HepG2 (cell line): ENCODE measurements at regions not wholly inside any gene's neighbourhood (a gene's known extent, or its start where the extent isn't known, plus 50 kb on each side); places are given as distances from the start of the nearest gene placed in this dataset.
A peak's percentile ranks its signal among the peaks of the same experiment; 100 is the strongest.

Source experiments
- ATAC-seq: fragments of 200-7000 bp; cut with Tn5 transposase; 3 replicates; pipeline ENCODE4 v1.9.1; 2020; ENCODE audit warnings: mild to moderate bottlenecking, moderate library complexity
- BruUV-seq: library from RNA; stranded (reverse); fragments of 400-500 nt; replicated peaks from 2 replicates; lab custom pipeline; 2021; lab: Mats Ljungman, UMichigan
- CTCF ChIA-PET: fragments of 300-600 bp; formaldehyde crosslinking; extraction: SDS; loops from one replicate; lab custom pipeline; 2021; ENCODE audit warnings: low total read pairs, inconsistent platforms, low intra/inter-chr PET ratio; lab: Yijun Ruan, JAX
- POLR2A ChIA-PET: fragments of 350-600 bp; sonication (Branson Sonifier 250); formaldehyde crosslinking; loops from one replicate; lab custom pipeline; 2020; ENCODE audit warnings: antibody characterized with exemption, inconsistent platforms; lab: Yijun Ruan, JAX
- DNase-seq: peaks from one replicate; pipeline ENCODE4 v3.0.0-alpha.2; 2015; ENCODE audit warnings: low spot score
- FAIRE-seq: peaks from 3 replicates; lab custom pipeline; 2011; peaks lifted over from hg19 to GRCh38; lab: Jason Lieb, UNC
- H2AFZ ChIP-seq: one replicate; pipeline ENCODE4 v1.6.1; 2011; ENCODE audit warnings: low read length, inconsistent platforms
- H3K27ac ChIP-seq: fragments of 300-600 bp; 3 replicates; pipeline ENCODE4 v1.8.0; 2011; ENCODE audit warnings: mixed run types, mild to moderate bottlenecking, mixed read lengths, low read length, inconsistent platforms; ENCODE audit not compliant: insufficient read depth; ENCODE audit errors: extremely low read length
- H3K27me3 ChIP-seq, 2 experiments: fragments of 200-600 bp in 1 of 2; 2 replicates in 1 of 2; 3 replicates in 1 of 2; pipeline versions ENCODE4 v1.6.0 to v1.8.0; 2011; ENCODE audit warnings: low read length in 2 of 2, mild to moderate bottlenecking in 2 of 2, moderate library complexity in 2 of 2, inconsistent platforms in 1 of 2; ENCODE audit not compliant: insufficient read depth in 2 of 2, control insufficient read depth in 1 of 2
- H3K36me3 ChIP-seq, 2 experiments: fragments of 200-600 bp in 1 of 2; replicated peaks in 1 of 2; 2 replicates in 1 of 2; 3 replicates in 1 of 2; pipeline versions ENCODE4 v1.5.1 to v1.8.0; 2011; ENCODE audit warnings: low read length in 2 of 2, inconsistent platforms in 1 of 2; ENCODE audit not compliant: insufficient read depth in 2 of 2, control insufficient read depth in 1 of 2
- H3K4me1 ChIP-seq: 2 replicates; pipeline ENCODE4 v1.5.1; 2012; ENCODE audit warnings: low read length, inconsistent platforms; ENCODE audit not compliant: insufficient read depth
- H3K4me2 ChIP-seq: 2 replicates; pipeline ENCODE4 v1.6.0; 2011; ENCODE audit warnings: low read depth, low read length, inconsistent platforms
- H3K4me3 ChIP-seq, 3 experiments: fragments of 200-600 bp in 1 of 3; sonication (generic), shearing (Covaris generic) in 1 of 3; replicated peaks in 1 of 3; 2 replicates each; pipeline ENCODE4 v1.5.1; 2011 to 2016; ENCODE audit warnings: low read length in 3 of 3, inconsistent platforms in 2 of 3, low read depth in 2 of 3, mild to moderate bottlenecking in 2 of 3, control low read depth in 1 of 3, mixed read lengths in 1 of 3; ENCODE audit not compliant: insufficient read depth in 1 of 3
- H3K79me2 ChIP-seq: one replicate; pipeline ENCODE4 v1.6.1; 2011; ENCODE audit warnings: low read length, inconsistent platforms; ENCODE audit not compliant: insufficient read depth
- H3K9ac ChIP-seq: 2 replicates; pipeline ENCODE4 v1.6.0; 2011; ENCODE audit warnings: mild to moderate bottlenecking, low read depth, low read length, inconsistent platforms; ENCODE audit not compliant: insufficient read depth
- H3K9me3 ChIP-seq: 2 replicates; pipeline ENCODE4 v1.5.1; 2012; ENCODE audit warnings: mild to moderate bottlenecking, low read length
- H4K20me1 ChIP-seq: 2 replicates; pipeline ENCODE4 v1.6.0; 2011; ENCODE audit warnings: inconsistent platforms, mild to moderate bottlenecking, low read length, moderate library complexity; ENCODE audit not compliant: insufficient read depth
- CENPX ChIP-seq: sonication (generic); formaldehyde crosslinking; IDR thresholded peaks from 2 replicates; pipeline ENCODE4 v1.9.0; 2021; ENCODE audit warnings: mild to moderate bottlenecking, missing genetic modification reagents, moderate library complexity
- DNMT1 ChIP-seq: sonication (generic); formaldehyde crosslinking; IDR thresholded peaks from 2 replicates; pipeline ENCODE4 v1.5.1; 2020; ENCODE audit warnings: mild to moderate bottlenecking, missing genetic modification reagents
- HOXA3 ChIP-seq: sonication (generic); formaldehyde crosslinking; IDR thresholded peaks from 2 replicates; pipeline ENCODE4 v1.5.0; 2020; ENCODE audit warnings: missing genetic modification reagents
- PAXIP1 ChIP-seq: sonication (generic); formaldehyde crosslinking; conservative IDR thresholded peaks from 2 replicates; pipeline ENCODE4 v1.4.0; 2020; ENCODE audit warnings: mild to moderate bottlenecking, missing genetic modification reagents, moderate library complexity
- RBM22 ChIP-seq: fragments of 200-400 bp; formaldehyde crosslinking; optimal IDR thresholded peaks from 2 replicates; pipeline ENCODE3; 2017; ENCODE audit warnings: mild to moderate bottlenecking, low read length, moderate library complexity
- SRF ChIP-seq: IDR thresholded peaks from 2 replicates; pipeline ENCODE4 v1.6.1; 2011; ENCODE audit warnings: mild to moderate bottlenecking, low read depth, low read length, moderate library complexity
- ZFP90 ChIP-seq: sonication (generic); formaldehyde crosslinking; IDR thresholded peaks from 2 replicates; pipeline ENCODE4 v1.8.0; 2022; ENCODE audit warnings: missing genetic modification reagents, mild to moderate bottlenecking, inconsistent platforms, borderline replicate concordance
- ZHX1 ChIP-seq: sonication (generic); formaldehyde crosslinking; IDR thresholded peaks from 2 replicates; pipeline ENCODE4 v1.8.1; 2022; ENCODE audit warnings: low read depth, mild to moderate bottlenecking, missing genetic modification reagents
- ZNF343 ChIP-seq: sonication (generic); formaldehyde crosslinking; IDR thresholded peaks from 2 replicates; pipeline ENCODE4 v1.4.0; 2020; ENCODE audit warnings: mild to moderate bottlenecking, missing genetic modification reagents
- ZNF546 ChIP-seq: sonication (generic); formaldehyde crosslinking; conservative IDR thresholded peaks from 2 replicates; pipeline ENCODE4 v1.8.1; 2023; ENCODE audit warnings: mild to moderate bottlenecking, missing genetic modification reagents
- ZNF7 ChIP-seq: IDR thresholded peaks from 2 replicates; pipeline ENCODE4 v1.6.1; 2016; ENCODE audit warnings: missing biosample characterization, missing genetic modification reagents
- ZNF772 ChIP-seq: sonication (generic); formaldehyde crosslinking; IDR thresholded peaks from 2 replicates; pipeline ENCODE4 v1.5.0; 2020; ENCODE audit warnings: mild to moderate bottlenecking, missing genetic modification reagents
- WGBS: methylation state at CpG from one replicate; pipeline ENCODE4 v1.1.6; 2017; ENCODE audit warnings: low lambda C conversion rate; 5-methylcytosine and 5-hydroxymethylcytosine counted together
- in situ Hi-C: cut with HindIII; loops from 2 replicates; pipeline ENCODE4 v1.10.0; 2017; ENCODE audit warnings: low pct_unique_long_range_greater_than_20kb; ENCODE audit not compliant: extremely low pct_ligation_motif_present
- intact Hi-C: fragments of 100-400 bp; cut with micrococcal nuclease; formaldehyde crosslinking; loops from one replicate; pipeline ENCODE4 v1.10.0; 2022; ENCODE audit not compliant: unreplicated experiment
- TF ChIP-seq, protein P1 (sequence below): sonication (generic); formaldehyde crosslinking; IDR thresholded peaks from 2 replicates; pipeline ENCODE4 v1.4.0; 2020; ENCODE audit warnings: mild to moderate bottlenecking, missing genetic modification reagents

DNA sequence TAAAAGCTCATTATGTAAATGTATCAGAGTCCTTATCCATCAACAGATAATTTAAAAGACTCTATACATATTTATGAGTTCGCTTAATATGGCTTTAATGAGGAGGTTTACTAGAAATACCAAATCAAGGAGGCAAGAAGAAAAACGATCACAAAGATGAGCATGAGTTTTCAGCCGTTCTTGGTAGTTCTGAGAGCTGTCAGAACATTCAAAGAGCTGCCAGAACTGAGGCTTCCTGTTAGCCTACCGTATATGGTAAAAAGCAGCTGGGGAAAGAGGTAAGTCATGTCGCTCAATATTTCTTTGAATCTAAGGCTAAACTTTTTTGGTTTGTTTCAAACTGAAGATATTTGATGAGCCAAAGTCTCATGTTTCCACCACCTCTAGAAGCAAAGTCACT, 115.3 kb upstream of the PLXNC1 start:
- ATAC-seq (no peak), FAIRE-seq (no peak), DNase-seq (no peak)
- WGBS = 10% methylated on average over 5 of the region's 5 CpGs
- ChIA-PET POLR2A (no interaction called here), CTCF (no interaction called here)
- Histone ChIP-seq H3K4me1 (peaks cover 15% of the 10 kb centered on the region), H3K4me2 (no peak overlapping the region), H3K27me3 (no peaks in the 10 kb centered on the region; a peak in 2 of 5 replicates), H3K9me3 (no peaks in the 10 kb centered on the region), H4K20me1 (no peaks in the 10 kb centered on the region), H3K9ac (no peak overlapping the region), H3K36me3 (no peaks in the 10 kb centered on the region), H3K27ac (no peak overlapping the region), H3K4me3 (no peak overlapping the region)
- no TSS peak for BruUV-seq
- intact Hi-C loops (no loop called here), in situ Hi-C loops (no loop called here)
- no peak for TF ChIP-seq ZNF343 (CRISPR knock-in tag)
- TF ChIP-seq SRF = 0 out of 2 replicates have a peak, but pooled peaks have one; percentile 25
- no peak for TF ChIP-seq ZNF546 (CRISPR knock-in tag)
- TF ChIP-seq, protein P1, sequence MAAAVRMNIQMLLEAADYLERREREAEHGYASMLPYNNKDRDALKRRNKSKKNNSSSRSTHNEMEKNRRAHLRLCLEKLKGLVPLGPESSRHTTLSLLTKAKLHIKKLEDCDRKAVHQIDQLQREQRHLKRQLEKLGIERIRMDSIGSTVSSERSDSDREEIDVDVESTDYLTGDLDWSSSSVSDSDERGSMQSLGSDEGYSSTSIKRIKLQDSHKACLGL = no peak
- TF ChIP-seq, all 625 proteins: peak for 1
- Histone ChIP-seq H2AFZ (no peak overlapping the region), H3K79me2 (no peaks in the 10 kb centered on the region)

GRCh38 chr12:94033784-94034183, 114.6 kb upstream of the PLXNC1 start:
- DNase-seq (no peak), ATAC-seq (no peak), FAIRE-seq (no peak)
- peaks cover 15% of the 10 kb centered on the region for H3K4me1 ChIP-seq
- H3K27ac ChIP-seq = no peak overlapping the region
- no peak for TF ChIP-seq RBM22
- TF ChIP-seq DNMT1 = no peak
- TF ChIP-seq ZNF7 (CRISPR knock-in tag) = no peak
- no peak for TF ChIP-seq ZHX1
- TF ChIP-seq ZNF772 (CRISPR knock-in tag) = no peak
- no peak for TF ChIP-seq ZFP90
- TF ChIP-seq CENPX (CRISPR knock-in tag) = no peak
- TF ChIP-seq PAXIP1 (CRISPR knock-in tag) = no peak
- TF ChIP-seq HOXA3 (CRISPR knock-in tag) = no peak
- ChIA-PET POLR2A (no interaction called here), CTCF (no interaction called here)
- no peak overlapping the region for H3K4me2 ChIP-seq
- no TSS peak for BruUV-seq
- intact Hi-C loops (no loop called here), in situ Hi-C loops (no loop called here)
- no peaks in the 10 kb centered on the region for H4K20me1 ChIP-seq
- no peaks in the 10 kb centered on the region for H3K36me3 ChIP-seq
- H3K9me3 ChIP-seq = no peaks in the 10 kb centered on the region; the same call in 1 of the 2 replicates
- no peak overlapping the region for H3K4me3 ChIP-seq
- no peaks in the 10 kb centered on the region; a peak in 2 of 5 replicates for H3K27me3 ChIP-seq
- no peaks in the 10 kb centered on the region for H3K79me2 ChIP-seq
- H2AFZ ChIP-seq = no peak overlapping the region
- no peak overlapping the region for H3K9ac ChIP-seq
